ENCODE measurements at regions not wholly inside any gene's neighbourhood (a gene's known extent, or its start where the extent isn't known, plus 50 kb on each side); places are given as distances from the start of the nearest gene placed in this dataset.
A peak's percentile ranks its signal among the peaks of the same experiment; 100 is the strongest.

- H4K20me1 ChIP-seq (ENCODE audit: insufficient read depth, low read length), result no peaks in the 10 kb centered on the region
- H3K27ac ChIP-seq (ENCODE audit: low read depth, low read length), result peak overlapping the region; percentile 38
- H2AFZ ChIP-seq (ENCODE audit: low read length), result peak overlapping the region; percentile 57
- H3K4me2 ChIP-seq (ENCODE audit: insufficient read depth, low read length), result no peak overlapping the region
- TF ChIP-seq CTCF (IDR thresholded peaks at IDR 0.05; ENCODE audit: extremely low read depth, low read depth, low read length), result no peak
- H3K4me1 ChIP-seq (ENCODE audit: insufficient read depth, low read length), result no peaks in the 10 kb centered on the region
- no peak for DNase-seq (ENCODE audit: insufficient read length, low spot score, missing footprints)
- H3K9me3 ChIP-seq (ENCODE audit: low read depth, low read length), result no peaks in the 10 kb centered on the region
- no peaks in the 10 kb centered on the region for H3K79me2 ChIP-seq (ENCODE audit: insufficient read depth, low read length)
- no peak overlapping the region for H3K4me3 ChIP-seq (ENCODE audit: insufficient read depth, low read length)
- no peaks in the 10 kb centered on the region for H3K27me3 ChIP-seq (ENCODE audit: insufficient read depth, low read length)
- no peaks in the 10 kb centered on the region for H3K36me3 ChIP-seq (ENCODE audit: insufficient read depth, low read length)
Measured at GRCh38 chr3:135513106-135514059, 452.1 kb upstream of the PPP2R3A start.

- Histone ChIP-seq H4K20me1 (ENCODE audit: insufficient read depth, low read length) (no peaks in the 10 kb centered on the region), H3K79me2 (ENCODE audit: insufficient read depth, low read length) (no peaks in the 10 kb centered on the region), H3K36me3 (ENCODE audit: insufficient read depth, low read length) (no peaks in the 10 kb centered on the region), H3K9me3 (ENCODE audit: low read depth, low read length) (no peaks in the 10 kb centered on the region), H3K4me1 (ENCODE audit: insufficient read depth, low read length) (no peaks in the 10 kb centered on the region), H2AFZ (ENCODE audit: low read length) (peak overlapping the region; percentile 45), H3K27me3 (ENCODE audit: insufficient read depth, low read length) (no peaks in the 10 kb centered on the region), H3K4me2 (ENCODE audit: insufficient read depth, low read length) (no peak overlapping the region), H3K4me3 (ENCODE audit: insufficient read depth, low read length) (no peak overlapping the region), H3K27ac (ENCODE audit: low read depth, low read length) (peak overlapping the region; percentile 38)
- no peak for TF ChIP-seq CTCF (IDR thresholded peaks at IDR 0.05; ENCODE audit: extremely low read depth, low read depth, low read length)
- DNase-seq (ENCODE audit: insufficient read length, low spot score, missing footprints), result no peak
Measured at GRCh38 chr3:135514060-135514448, 451.5 kb upstream of the PPP2R3A start.

- Histone ChIP-seq H3K36me3 (ENCODE audit: insufficient read depth, low read length) (no peaks in the 10 kb centered on the region), H2AFZ (ENCODE audit: low read length) (peak overlapping the region; percentile 20)
- DNase-seq (ENCODE audit: insufficient read length, low spot score, missing footprints), result no peak
Measured at GRCh38 chr3:135516143-135516542, 449.4 kb upstream of the PPP2R3A start.

More at GRCh38 chr3:135516143-135516542, 449.4 kb upstream of the PPP2R3A start:
- H3K4me1 ChIP-seq (ENCODE audit: insufficient read depth, low read length), result no peaks in the 10 kb centered on the region
- H3K9me3 ChIP-seq (ENCODE audit: low read depth, low read length), result no peaks in the 10 kb centered on the region
- H3K4me2 ChIP-seq (ENCODE audit: insufficient read depth, low read length), result peak overlapping the region; percentile 12
- H3K27me3 ChIP-seq (ENCODE audit: insufficient read depth, low read length), result no peaks in the 10 kb centered on the region
- H4K20me1 ChIP-seq (ENCODE audit: insufficient read depth, low read length), result no peaks in the 10 kb centered on the region
- peak; percentile 52 for TF ChIP-seq CTCF (IDR thresholded peaks at IDR 0.05; ENCODE audit: extremely low read depth, low read depth, low read length)
- H3K27ac ChIP-seq (ENCODE audit: low read depth, low read length), result no peak overlapping the region
- H3K79me2 ChIP-seq (ENCODE audit: insufficient read depth, low read length), result no peaks in the 10 kb centered on the region
- no peak overlapping the region for H3K4me3 ChIP-seq (ENCODE audit: insufficient read depth, low read length)
